HUES48 (cell line): ENCODE measurements at regions not wholly inside any gene's neighbourhood (a gene's known extent, or its start where the extent isn't known, plus 50 kb on each side); places are given as distances from the start of the nearest gene placed in this dataset.

ENCODE experiments used
- H3K27ac ChIP-seq: one replicate; pipeline ENCODE4 v1.7.0; 2013; ENCODE audit warnings: low read depth, low read length, inconsistent platforms
- H3K27me3 ChIP-seq: 2 replicates; pipeline ENCODE4 v1.6.1; 2013; ENCODE audit warnings: mild to moderate bottlenecking, low read length; ENCODE audit not compliant: control insufficient read depth, insufficient read depth
- H3K36me3 ChIP-seq: 2 replicates; pipeline ENCODE4 v1.6.1; 2013; ENCODE audit warnings: low read length; ENCODE audit not compliant: control insufficient read depth, insufficient read depth
- H3K4me1 ChIP-seq: 2 replicates; pipeline ENCODE4 v1.6.1; 2013; ENCODE audit warnings: mild to moderate bottlenecking, low read length; ENCODE audit not compliant: control insufficient read depth, insufficient read depth
- H3K4me3 ChIP-seq: 2 replicates; pipeline ENCODE4 v1.5.1; 2013; ENCODE audit warnings: mild to moderate bottlenecking, low read depth, low read length
- H3K9ac ChIP-seq: 2 replicates; pipeline ENCODE4 v1.6.1; 2013; ENCODE audit warnings: mild to moderate bottlenecking, low read depth, low read length, moderate library complexity
- H3K9me3 ChIP-seq: 2 replicates; pipeline ENCODE4 v1.6.1; 2013; ENCODE audit warnings: low read length; ENCODE audit not compliant: control insufficient read depth, insufficient read depth

- Histone ChIP-seq H3K27ac (no peak overlapping the region), H3K9me3 (no peaks in the 10 kb centered on the region), H3K27me3 (no peaks in the 10 kb centered on the region), H3K4me3 (no peak overlapping the region), H3K4me1 (no peaks in the 10 kb centered on the region), H3K36me3 (no peaks in the 10 kb centered on the region), H3K9ac (no peak overlapping the region)
These were observed 155.7 kb upstream of the BLID start for GRCh38 chr11:122271745-122272144.

GRCh38 chr11:122271137-122271536, 155.1 kb upstream of the BLID start:
- H3K4me1 ChIP-seq, result no peaks in the 10 kb centered on the region
- no peaks in the 10 kb centered on the region for H3K9me3 ChIP-seq
- no peak overlapping the region for H3K4me3 ChIP-seq
- H3K9ac ChIP-seq, result no peak overlapping the region
- no peak overlapping the region for H3K27ac ChIP-seq
- H3K36me3 ChIP-seq, result no peaks in the 10 kb centered on the region
- no peaks in the 10 kb centered on the region for H3K27me3 ChIP-seq

GRCh38 chr11:122270535-122270934, 154.5 kb upstream of the BLID start:
- Histone ChIP-seq H3K4me1 (no peaks in the 10 kb centered on the region), H3K9me3 (no peaks in the 10 kb centered on the region), H3K4me3 (no peak overlapping the region), H3K36me3 (no peaks in the 10 kb centered on the region), H3K27me3 (no peaks in the 10 kb centered on the region), H3K27ac (no peak overlapping the region), H3K9ac (no peak overlapping the region)

GRCh38 chr11:122269824-122270223, 153.8 kb upstream of the BLID start:
- Histone ChIP-seq H3K27me3 (no peaks in the 10 kb centered on the region), H3K9me3 (no peaks in the 10 kb centered on the region), H3K4me3 (no peak overlapping the region), H3K4me1 (no peaks in the 10 kb centered on the region), H3K36me3 (no peaks in the 10 kb centered on the region), H3K27ac (no peak overlapping the region), H3K9ac (no peak overlapping the region)

- no peaks in the 10 kb centered on the region for H3K27me3 ChIP-seq
- no peaks in the 10 kb centered on the region for H3K36me3 ChIP-seq
- no peaks in the 10 kb centered on the region for H3K4me1 ChIP-seq
- H3K27ac ChIP-seq, result no peak overlapping the region
- H3K9me3 ChIP-seq, result no peaks in the 10 kb centered on the region
- H3K9ac ChIP-seq, result no peak overlapping the region
- no peak overlapping the region for H3K4me3 ChIP-seq
These were observed 152.7 kb upstream of the BLID start for GRCh38 chr11:122268601-122269130.

GRCh38 chr11:122267602-122268001, 151.6 kb upstream of the BLID start:
- no peak overlapping the region for H3K9ac ChIP-seq
- H3K4me3 ChIP-seq, result no peak overlapping the region
- no peaks in the 10 kb centered on the region for H3K9me3 ChIP-seq
- no peaks in the 10 kb centered on the region for H3K4me1 ChIP-seq
- no peak overlapping the region for H3K27ac ChIP-seq
- H3K36me3 ChIP-seq, result no peaks in the 10 kb centered on the region
- H3K27me3 ChIP-seq, result no peaks in the 10 kb centered on the region

GRCh38 chr11:122265981-122266380, 150.0 kb upstream of the BLID start:
- Histone ChIP-seq H3K36me3 (no peaks in the 10 kb centered on the region), H3K9ac (no peak overlapping the region), H3K27me3 (no peaks in the 10 kb centered on the region), H3K9me3 (no peaks in the 10 kb centered on the region), H3K4me1 (no peaks in the 10 kb centered on the region), H3K27ac (no peak overlapping the region), H3K4me3 (no peak overlapping the region)

- Histone ChIP-seq H3K4me1 (no peaks in the 10 kb centered on the region), H3K9me3 (no peaks in the 10 kb centered on the region), H3K4me3 (no peak overlapping the region), H3K27ac (no peak overlapping the region), H3K9ac (no peak overlapping the region), H3K36me3 (no peaks in the 10 kb centered on the region), H3K27me3 (0 out of 2 replicates have a peak, but pooled peaks cover 3% of the 10 kb centered on the region)
These were observed 148.1 kb upstream of the BLID start for GRCh38 chr11:122264121-122264520.

- Histone ChIP-seq H3K9me3 (no peaks in the 10 kb centered on the region), H3K27ac (no peak overlapping the region), H3K27me3 (0 out of 2 replicates have a peak, but pooled peaks cover 3% of the 10 kb centered on the region), H3K9ac (no peak overlapping the region), H3K4me3 (no peak overlapping the region), H3K36me3 (no peaks in the 10 kb centered on the region), H3K4me1 (no peaks in the 10 kb centered on the region)
These were observed 145.5 kb upstream of the BLID start for GRCh38 chr11:122261546-122261945.

GRCh38 chr11:122259195-122259821, 143.3 kb upstream of the BLID start:
- Histone ChIP-seq H3K9me3 (no peaks in the 10 kb centered on the region), H3K27me3 (0 out of 2 replicates have a peak, but pooled peaks cover 3% of the 10 kb centered on the region), H3K27ac (no peak overlapping the region), H3K4me3 (no peak overlapping the region), H3K36me3 (no peaks in the 10 kb centered on the region), H3K4me1 (no peaks in the 10 kb centered on the region), H3K9ac (no peak overlapping the region)

- H3K27ac ChIP-seq, result no peak overlapping the region
- 0 out of 2 replicates have a peak, but pooled peaks cover 3% of the 10 kb centered on the region for H3K27me3 ChIP-seq
- H3K9ac ChIP-seq, result no peak overlapping the region
- no peak overlapping the region for H3K4me3 ChIP-seq
- no peaks in the 10 kb centered on the region for H3K9me3 ChIP-seq
- no peaks in the 10 kb centered on the region for H3K4me1 ChIP-seq
- no peaks in the 10 kb centered on the region for H3K36me3 ChIP-seq
These were observed 142.6 kb upstream of the BLID start for GRCh38 chr11:122258446-122259194.
